WTC11 (cell line): ENCODE measurements at regions not wholly inside any gene's neighbourhood (a gene's known extent, or its start where the extent isn't known, plus 50 kb on each side); places are given as distances from the start of the nearest gene placed in this dataset.

Experiments used
- ATAC-seq: fragments of 200-7000 bp; cut with Tn5 transposase; 2 replicates; pipeline ENCODE4 v1.10.0; 2021; ENCODE audit warnings: mild to moderate bottlenecking, moderate library complexity
- CTCF ChIA-PET: fragments of 300-600 bp; sonication (Branson Sonifier 250); formaldehyde crosslinking; loops from one replicate; lab custom pipeline; 2021; ENCODE audit warnings: antibody characterized with exemption; lab: Charles Lee
- POLR2A ChIA-PET: fragments of 350-600 bp; sonication (Branson Sonifier 250); formaldehyde crosslinking; loops from one replicate; lab custom pipeline; 2021; ENCODE audit warnings: antibody characterized with exemption; lab: Charles Lee
- DNase-seq: peaks from one replicate; pipeline ENCODE4 v3.0.0; 2021; ENCODE audit warnings: low spot score
- H3K27ac Mint-ChIP-seq: 2 replicates; pipeline ENCODE4 v1.8.0; 2021; ENCODE audit warnings: mixed read lengths
- H3K27me3 Mint-ChIP-seq: 2 replicates; pipeline ENCODE4 v1.8.0; 2021; ENCODE audit warnings: low read depth, mild to moderate bottlenecking, moderate library complexity, mixed read lengths
- H3K36me3 Mint-ChIP-seq: 2 replicates; pipeline ENCODE4 v1.8.0; 2021; ENCODE audit warnings: mixed read lengths
- H3K4me1 Mint-ChIP-seq: 2 replicates; pipeline ENCODE4 v1.8.0; 2022; ENCODE audit warnings: mixed read lengths
- H3K4me3 Mint-ChIP-seq: 2 replicates; pipeline ENCODE4 v1.8.0; 2021; ENCODE audit warnings: mild to moderate bottlenecking, moderate library complexity, mixed read lengths
- H3K9me3 Mint-ChIP-seq: 2 replicates; pipeline ENCODE4 v1.8.0; 2021; ENCODE audit warnings: mixed read lengths
- ATF6 ChIP-seq: sonication (generic); formaldehyde crosslinking; IDR thresholded peaks from 2 replicates; pipeline ENCODE4 v1.8.1; 2023; ENCODE audit warnings: mild to moderate bottlenecking, missing genetic modification reagents
- CBFB ChIP-seq: sonication (generic); formaldehyde crosslinking; IDR thresholded peaks from 2 replicates; pipeline ENCODE4 v1.8.1; 2022; ENCODE audit warnings: mild to moderate bottlenecking, low read depth, missing genetic modification reagents
- CTCF ChIP-seq: fragments of 200-600 bp; IDR thresholded peaks from 2 replicates; pipeline ENCODE4 v1.8.0; 2022; ENCODE audit warnings: antibody characterized with exemption
- GRHL2 ChIP-seq: fragments of 250-450 bp; sonication (Bioruptor Pico); IDR thresholded peaks from 2 replicates; pipeline ENCODE4 v1.8.0; 2022; ENCODE audit warnings: mild to moderate bottlenecking, moderate library complexity; ENCODE audit not compliant: insufficient replicate concordance, severe bottlenecking
- PREB ChIP-seq: sonication (generic); formaldehyde crosslinking; IDR thresholded peaks from 2 replicates; pipeline ENCODE4 v1.8.1; 2022; ENCODE audit warnings: mild to moderate bottlenecking, missing genetic modification reagents, moderate library complexity, borderline replicate concordance
- TEAD1 ChIP-seq: sonication (generic); formaldehyde crosslinking; IDR thresholded peaks from 2 replicates; pipeline ENCODE4 v1.8.0; 2022; ENCODE audit warnings: mild to moderate bottlenecking, missing genetic modification reagents
- ZNF138 ChIP-seq: sonication (generic); formaldehyde crosslinking; conservative IDR thresholded peaks from 2 replicates; pipeline ENCODE4 v1.8.1; 2022; ENCODE audit warnings: mild to moderate bottlenecking, moderate library complexity, missing genetic modification reagents
- TF ChIP-seq, protein P1 (sequence below): sonication (generic); formaldehyde crosslinking; IDR thresholded peaks from 2 replicates; pipeline ENCODE4 v1.8.0; 2022; ENCODE audit warnings: missing genetic modification reagents
- TF ChIP-seq, protein P2 (sequence below): sonication (generic); formaldehyde crosslinking; IDR thresholded peaks from 2 replicates; pipeline ENCODE4 v1.8.1; 2023; ENCODE audit warnings: mild to moderate bottlenecking, missing genetic modification reagents
- TF ChIP-seq, protein P3 (sequence below): fragments of 250-450 bp; sonication (Bioruptor Pico); IDR thresholded peaks from 2 replicates; pipeline ENCODE4 v1.9.0; 2021; ENCODE audit warnings: mild to moderate bottlenecking

GRCh38 chr22:26986884-26987283 lies 329.5 kb downstream of the MIAT start:
- no peak for ATAC-seq
- CTCF ChIA-PET: no interaction called here
- DNase-seq: no peak

More at GRCh38 chr22:26986884-26987283, 329.5 kb downstream of the MIAT start:
- Mint-ChIP-seq H3K9me3 (peaks cover 12% of the 10 kb centered on the region), H3K36me3 (no peaks in the 10 kb centered on the region), H3K27me3 (peaks cover 2% of the 10 kb centered on the region), H3K4me3 (no peak overlapping the region), H3K4me1 (no peaks in the 10 kb centered on the region; the same call in 1 of the 2 replicates), H3K27ac (no peak overlapping the region)
- TF ChIP-seq CTCF (no peak), GRHL2 (no peak), TEAD1 (CRISPR knock-in tag) (no peak), ZNF138 (CRISPR knock-in tag) (no peak), ATF6 (CRISPR knock-in tag) (no peak), CBFB (CRISPR knock-in tag) (no peak), PREB (CRISPR knock-in tag) (no peak)
- TF ChIP-seq, protein P1, sequence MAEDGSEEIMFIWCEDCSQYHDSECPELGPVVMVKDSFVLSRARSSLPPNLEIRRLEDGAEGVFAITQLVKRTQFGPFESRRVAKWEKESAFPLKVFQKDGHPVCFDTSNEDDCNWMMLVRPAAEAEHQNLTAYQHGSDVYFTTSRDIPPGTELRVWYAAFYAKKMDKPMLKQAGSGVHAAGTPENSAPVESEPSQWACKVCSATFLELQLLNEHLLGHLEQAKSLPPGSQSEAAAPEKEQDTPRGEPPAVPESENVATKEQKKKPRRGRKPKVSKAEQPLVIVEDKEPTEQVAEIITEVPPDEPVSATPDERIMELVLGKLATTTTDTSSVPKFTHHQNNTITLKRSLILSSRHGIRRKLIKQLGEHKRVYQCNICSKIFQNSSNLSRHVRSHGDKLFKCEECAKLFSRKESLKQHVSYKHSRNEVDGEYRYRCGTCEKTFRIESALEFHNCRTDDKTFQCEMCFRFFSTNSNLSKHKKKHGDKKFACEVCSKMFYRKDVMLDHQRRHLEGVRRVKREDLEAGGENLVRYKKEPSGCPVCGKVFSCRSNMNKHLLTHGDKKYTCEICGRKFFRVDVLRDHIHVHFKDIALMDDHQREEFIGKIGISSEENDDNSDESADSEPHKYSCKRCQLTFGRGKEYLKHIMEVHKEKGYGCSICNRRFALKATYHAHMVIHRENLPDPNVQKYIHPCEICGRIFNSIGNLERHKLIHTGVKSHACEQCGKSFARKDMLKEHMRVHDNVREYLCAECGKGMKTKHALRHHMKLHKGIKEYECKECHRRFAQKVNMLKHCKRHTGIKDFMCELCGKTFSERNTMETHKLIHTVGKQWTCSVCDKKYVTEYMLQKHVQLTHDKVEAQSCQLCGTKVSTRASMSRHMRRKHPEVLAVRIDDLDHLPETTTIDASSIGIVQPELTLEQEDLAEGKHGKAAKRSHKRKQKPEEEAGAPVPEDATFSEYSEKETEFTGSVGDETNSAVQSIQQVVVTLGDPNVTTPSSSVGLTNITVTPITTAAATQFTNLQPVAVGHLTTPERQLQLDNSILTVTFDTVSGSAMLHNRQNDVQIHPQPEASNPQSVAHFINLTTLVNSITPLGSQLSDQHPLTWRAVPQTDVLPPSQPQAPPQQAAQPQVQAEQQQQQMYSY (CRISPR knock-in tag): no peak
- TF ChIP-seq, protein P2, sequence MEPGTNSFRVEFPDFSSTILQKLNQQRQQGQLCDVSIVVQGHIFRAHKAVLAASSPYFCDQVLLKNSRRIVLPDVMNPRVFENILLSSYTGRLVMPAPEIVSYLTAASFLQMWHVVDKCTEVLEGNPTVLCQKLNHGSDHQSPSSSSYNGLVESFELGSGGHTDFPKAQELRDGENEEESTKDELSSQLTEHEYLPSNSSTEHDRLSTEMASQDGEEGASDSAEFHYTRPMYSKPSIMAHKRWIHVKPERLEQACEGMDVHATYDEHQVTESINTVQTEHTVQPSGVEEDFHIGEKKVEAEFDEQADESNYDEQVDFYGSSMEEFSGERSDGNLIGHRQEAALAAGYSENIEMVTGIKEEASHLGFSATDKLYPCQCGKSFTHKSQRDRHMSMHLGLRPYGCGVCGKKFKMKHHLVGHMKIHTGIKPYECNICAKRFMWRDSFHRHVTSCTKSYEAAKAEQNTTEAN (CRISPR knock-in tag): no peak
- TF ChIP-seq, protein P3, sequence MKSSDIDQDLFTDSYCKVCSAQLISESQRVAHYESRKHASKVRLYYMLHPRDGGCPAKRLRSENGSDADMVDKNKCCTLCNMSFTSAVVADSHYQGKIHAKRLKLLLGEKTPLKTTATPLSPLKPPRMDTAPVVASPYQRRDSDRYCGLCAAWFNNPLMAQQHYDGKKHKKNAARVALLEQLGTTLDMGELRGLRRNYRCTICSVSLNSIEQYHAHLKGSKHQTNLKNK (CRISPR knock-in tag): no peak
- POLR2A ChIA-PET: no interaction called here
